Keratinocyte (primary cell): ENCODE measurements at regions not wholly inside any gene's neighbourhood (a gene's known extent, or its start where the extent isn't known, plus 50 kb on each side); places are given as distances from the start of the nearest gene placed in this dataset.

Source experiments
- EZH2 ChIP-seq: IDR thresholded peaks from one replicate; pipeline ENCODE4 v1.6.1; 2012; ENCODE audit warnings: inconsistent platforms, mild to moderate bottlenecking, low read length, moderate library complexity
- TF ChIP-seq, protein P1 (sequence below), 3 experiments: IDR thresholded peaks in 1 of 3; conservative IDR thresholded peaks in 1 of 3; optimal IDR thresholded peaks in 1 of 3; 2 replicates in 2 of 3; 3 replicates in 1 of 3; pipeline versions ENCODE3 to v1.5.1; 2011; ENCODE audit warnings: low read length in 3 of 3, mild to moderate bottlenecking in 3 of 3, moderate library complexity in 2 of 3, control low read depth in 1 of 3, inconsistent platforms in 1 of 3; ENCODE audit not compliant: insufficient read depth in 2 of 3; ENCODE audit errors: extremely low read depth in 1 of 3

DNA sequence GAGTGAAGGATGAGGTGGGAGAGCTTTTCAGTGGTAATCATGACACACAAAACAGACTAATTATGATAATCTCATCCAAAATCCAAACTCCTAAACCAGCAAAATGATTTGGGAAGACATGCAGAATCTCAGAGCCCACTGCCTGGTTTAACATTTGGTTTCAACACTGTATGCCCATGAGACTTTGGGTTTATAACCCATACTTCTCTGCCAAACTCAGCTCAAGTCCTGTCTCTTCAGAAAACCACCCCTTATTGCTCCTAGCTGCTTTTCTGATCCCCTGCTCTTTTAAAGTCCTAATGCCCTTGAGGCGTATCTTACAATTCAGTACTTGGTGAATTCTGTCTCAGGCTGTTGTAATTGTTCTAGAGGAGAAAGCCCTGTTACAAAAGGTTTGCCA is 593.0 kb upstream of the ID2 start:
- TF ChIP-seq, protein P1, sequence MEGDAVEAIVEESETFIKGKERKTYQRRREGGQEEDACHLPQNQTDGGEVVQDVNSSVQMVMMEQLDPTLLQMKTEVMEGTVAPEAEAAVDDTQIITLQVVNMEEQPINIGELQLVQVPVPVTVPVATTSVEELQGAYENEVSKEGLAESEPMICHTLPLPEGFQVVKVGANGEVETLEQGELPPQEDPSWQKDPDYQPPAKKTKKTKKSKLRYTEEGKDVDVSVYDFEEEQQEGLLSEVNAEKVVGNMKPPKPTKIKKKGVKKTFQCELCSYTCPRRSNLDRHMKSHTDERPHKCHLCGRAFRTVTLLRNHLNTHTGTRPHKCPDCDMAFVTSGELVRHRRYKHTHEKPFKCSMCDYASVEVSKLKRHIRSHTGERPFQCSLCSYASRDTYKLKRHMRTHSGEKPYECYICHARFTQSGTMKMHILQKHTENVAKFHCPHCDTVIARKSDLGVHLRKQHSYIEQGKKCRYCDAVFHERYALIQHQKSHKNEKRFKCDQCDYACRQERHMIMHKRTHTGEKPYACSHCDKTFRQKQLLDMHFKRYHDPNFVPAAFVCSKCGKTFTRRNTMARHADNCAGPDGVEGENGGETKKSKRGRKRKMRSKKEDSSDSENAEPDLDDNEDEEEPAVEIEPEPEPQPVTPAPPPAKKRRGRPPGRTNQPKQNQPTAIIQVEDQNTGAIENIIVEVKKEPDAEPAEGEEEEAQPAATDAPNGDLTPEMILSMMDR (optimal IDR thresholded peaks at IDR 0.05 in 1 of 3, IDR thresholded peaks at IDR 0.05 in 1 of 3, conservative IDR thresholded peaks at IDR 0.05 in 1 of 3; ENCODE audit: extremely low read depth in 1 of 3, insufficient read depth in 2 of 3, low read length in 3 of 3), result no peak
- no peak for TF ChIP-seq EZH2
